HEK293T (cell line): ENCODE measurements at regions not wholly inside any gene's neighbourhood (a gene's known extent, or its start where the extent isn't known, plus 50 kb on each side); places are given as distances from the start of the nearest gene placed in this dataset.
A peak's percentile ranks its signal among the peaks of the same experiment; 100 is the strongest.

Experiments used
- CTCF ChIA-PET: fragments of 350-600 bp; formaldehyde crosslinking; extraction: SDS; loops from one replicate; lab custom pipeline; 2021; ENCODE audit warnings: antibody characterized with exemption, inconsistent platforms; lab: Yijun Ruan, JAX
- POLR2A ChIA-PET: fragments of 350-600 bp; formaldehyde crosslinking; extraction: SDS; loops from one replicate; lab custom pipeline; 2020; ENCODE audit warnings: antibody characterized with exemption, inconsistent platforms; lab: Yijun Ruan, JAX
- DNase-seq: peaks from one replicate; pipeline ENCODE4 v3.0.0; 2012; ENCODE audit warnings: mixed read lengths; ENCODE audit errors: extremely low spot score
- ARNT ChIP-seq: fragments of 450-650 bp; IDR thresholded peaks from 2 replicates; pipeline ENCODE4 v1.6.1; 2017; ENCODE audit warnings: mild to moderate bottlenecking
- BHLHE40 ChIP-seq: fragments of 450-650 bp; IDR thresholded peaks from 2 replicates; pipeline ENCODE4 v1.6.1; 2016; ENCODE audit warnings: mild to moderate bottlenecking, moderate library complexity, borderline replicate concordance
- CTBP1 ChIP-seq: fragments of 450-650 bp; IDR thresholded peaks from 2 replicates; pipeline ENCODE4 v1.6.1; 2016; ENCODE audit warnings: borderline replicate concordance
- ELF4 ChIP-seq: fragments of 450-650 bp; IDR thresholded peaks from 2 replicates; pipeline ENCODE4 v1.6.1; 2017; ENCODE audit warnings: antibody characterized with exemption
- FOXA1 ChIP-seq: fragments of 450-650 bp; IDR thresholded peaks from 2 replicates; pipeline ENCODE4 v1.6.1; 2016; ENCODE audit warnings: mild to moderate bottlenecking
- FOXK2 ChIP-seq: fragments of 450-650 bp; IDR thresholded peaks from 2 replicates; pipeline ENCODE4 v1.6.1; 2016; ENCODE audit warnings: mild to moderate bottlenecking
- FOXM1 ChIP-seq: fragments of 450-650 bp; IDR thresholded peaks from 2 replicates; pipeline ENCODE4 v1.6.1; 2017; ENCODE audit warnings: mild to moderate bottlenecking, borderline replicate concordance
- HDGF ChIP-seq: fragments of 450-650 bp; IDR thresholded peaks from 2 replicates; pipeline ENCODE4 v1.6.1; 2017; ENCODE audit warnings: antibody characterized with exemption, borderline replicate concordance
- L3MBTL2 ChIP-seq: fragments of 450-650 bp; conservative IDR thresholded peaks from 2 replicates; pipeline ENCODE4 v1.6.1; 2016; ENCODE audit warnings: mild to moderate bottlenecking
- LEF1 ChIP-seq: fragments of 450-650 bp; IDR thresholded peaks from 2 replicates; pipeline ENCODE4 v1.6.1; 2017; ENCODE audit warnings: mild to moderate bottlenecking, borderline replicate concordance
- NFRKB ChIP-seq: fragments of 450-650 bp; IDR thresholded peaks from 2 replicates; pipeline ENCODE4 v1.6.1; 2016; ENCODE audit warnings: mild to moderate bottlenecking, moderate library complexity
- SP1 ChIP-seq: fragments of 450-650 bp; IDR thresholded peaks from 2 replicates; pipeline ENCODE4 v1.6.1; 2017
- SUZ12 ChIP-seq: fragments of 450-650 bp; IDR thresholded peaks from 2 replicates; pipeline ENCODE4 v1.6.1; 2016; ENCODE audit warnings: mild to moderate bottlenecking
- TARDBP ChIP-seq: fragments of 450-650 bp; IDR thresholded peaks from 2 replicates; pipeline ENCODE4 v1.6.1; 2016
- ZNF384 ChIP-seq: fragments of 450-650 bp; IDR thresholded peaks from 2 replicates; pipeline ENCODE4 v1.6.1; 2016
- TF ChIP-seq, protein P1 (sequence below): fragments of 450-650 bp; IDR thresholded peaks from 2 replicates; pipeline ENCODE4 v1.6.1; 2016

DNA sequence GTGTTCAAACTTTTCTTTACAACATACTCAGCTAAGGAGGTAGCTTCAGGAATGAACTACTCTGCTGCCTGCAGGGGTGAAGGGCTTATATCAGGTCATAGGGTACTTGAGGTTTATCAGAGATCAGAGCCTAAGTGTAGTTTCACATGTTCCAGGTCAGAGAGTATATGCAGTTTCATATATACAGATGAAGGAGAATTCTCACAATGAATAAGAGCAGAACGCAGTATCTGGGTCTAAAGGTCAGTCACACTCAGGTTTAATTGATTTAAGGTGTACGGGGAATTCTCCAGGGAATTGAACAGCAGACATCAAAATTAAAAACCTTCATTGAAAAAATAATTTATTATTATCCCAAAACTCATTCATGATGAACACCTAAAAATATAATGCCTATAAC is 700.6 kb downstream of the TECRL start:
- no peak for TF ChIP-seq SP1
- TF ChIP-seq ZNF384: no peak
- TF ChIP-seq L3MBTL2: no peak
- no peak for TF ChIP-seq FOXK2
- TF ChIP-seq HDGF: no peak
- TF ChIP-seq SUZ12: no peak
- TF ChIP-seq, protein P1, sequence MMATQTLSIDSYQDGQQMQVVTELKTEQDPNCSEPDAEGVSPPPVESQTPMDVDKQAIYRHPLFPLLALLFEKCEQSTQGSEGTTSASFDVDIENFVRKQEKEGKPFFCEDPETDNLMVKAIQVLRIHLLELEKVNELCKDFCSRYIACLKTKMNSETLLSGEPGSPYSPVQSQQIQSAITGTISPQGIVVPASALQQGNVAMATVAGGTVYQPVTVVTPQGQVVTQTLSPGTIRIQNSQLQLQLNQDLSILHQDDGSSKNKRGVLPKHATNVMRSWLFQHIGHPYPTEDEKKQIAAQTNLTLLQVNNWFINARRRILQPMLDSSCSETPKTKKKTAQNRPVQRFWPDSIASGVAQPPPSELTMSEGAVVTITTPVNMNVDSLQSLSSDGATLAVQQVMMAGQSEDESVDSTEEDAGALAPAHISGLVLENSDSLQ: no peak
- TF ChIP-seq ARNT: no peak
- no peak for TF ChIP-seq FOXM1
- TF ChIP-seq TARDBP: no peak
- DNase-seq: no peak
- ChIA-PET CTCF (no interaction called here), POLR2A (no interaction called here)

DNA sequence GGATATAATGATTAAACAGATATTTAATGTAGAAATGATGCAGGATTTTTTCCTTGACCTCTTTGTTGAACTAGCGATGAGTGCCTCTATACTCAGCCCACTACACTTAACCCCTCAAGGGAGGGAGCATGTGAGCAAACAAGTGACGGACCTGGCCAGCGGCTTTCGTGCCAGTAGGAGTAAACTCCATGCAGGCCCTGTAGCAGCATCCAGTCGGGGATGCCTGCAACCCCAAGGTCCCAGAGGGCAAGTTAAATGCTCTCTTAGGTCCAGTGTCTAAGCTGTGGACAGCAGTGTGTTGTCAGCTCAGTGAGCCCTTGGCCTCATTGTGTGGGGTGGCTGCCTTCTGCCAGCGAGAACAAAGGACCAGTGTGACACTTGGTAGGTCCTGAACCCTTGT is 708.7 kb downstream of the TECRL start:
- no peak for DNase-seq
- POLR2A ChIA-PET: no interaction called here
- no peak for TF ChIP-seq ZNF384
- TF ChIP-seq CTBP1: no peak
- no peak for TF ChIP-seq FOXA1
- TF ChIP-seq HDGF: no peak
- no peak for TF ChIP-seq ELF4
- CTCF ChIA-PET: no interaction called here

DNA sequence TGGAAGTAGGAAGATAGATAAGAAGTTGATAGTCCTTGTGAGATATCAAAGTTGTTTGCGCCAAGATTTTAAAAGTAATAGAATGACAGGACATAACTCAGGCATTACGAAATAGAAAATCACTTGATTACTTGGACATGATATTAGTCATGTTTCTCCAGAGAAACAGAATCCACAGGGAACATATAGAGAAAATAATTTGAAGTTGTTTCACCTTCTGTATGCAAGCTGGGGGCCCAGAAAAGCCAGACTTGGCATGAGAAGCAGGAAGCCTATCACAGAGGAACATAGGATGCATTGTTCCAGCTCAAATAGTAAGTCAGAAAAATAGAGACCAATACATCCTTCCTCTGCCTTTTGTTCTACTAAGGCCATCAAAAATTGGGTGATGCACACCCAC is 715.9 kb downstream of the TECRL start:
- TF ChIP-seq ZNF384: no peak
- TF ChIP-seq CTBP1: no peak
- no peak for TF ChIP-seq SUZ12
- no peak for TF ChIP-seq HDGF
- no peak for TF ChIP-seq TARDBP
- no peak for TF ChIP-seq FOXK2
- TF ChIP-seq, protein P1: no peak
- no peak for TF ChIP-seq NFRKB
- TF ChIP-seq LEF1: no peak
- no peak for TF ChIP-seq FOXA1
- no peak for TF ChIP-seq ELF4
- TF ChIP-seq BHLHE40: no peak
- TF ChIP-seq L3MBTL2: no peak
- TF ChIP-seq ARNT: no peak
- no peak for TF ChIP-seq SP1
- TF ChIP-seq FOXM1: no peak

DNA sequence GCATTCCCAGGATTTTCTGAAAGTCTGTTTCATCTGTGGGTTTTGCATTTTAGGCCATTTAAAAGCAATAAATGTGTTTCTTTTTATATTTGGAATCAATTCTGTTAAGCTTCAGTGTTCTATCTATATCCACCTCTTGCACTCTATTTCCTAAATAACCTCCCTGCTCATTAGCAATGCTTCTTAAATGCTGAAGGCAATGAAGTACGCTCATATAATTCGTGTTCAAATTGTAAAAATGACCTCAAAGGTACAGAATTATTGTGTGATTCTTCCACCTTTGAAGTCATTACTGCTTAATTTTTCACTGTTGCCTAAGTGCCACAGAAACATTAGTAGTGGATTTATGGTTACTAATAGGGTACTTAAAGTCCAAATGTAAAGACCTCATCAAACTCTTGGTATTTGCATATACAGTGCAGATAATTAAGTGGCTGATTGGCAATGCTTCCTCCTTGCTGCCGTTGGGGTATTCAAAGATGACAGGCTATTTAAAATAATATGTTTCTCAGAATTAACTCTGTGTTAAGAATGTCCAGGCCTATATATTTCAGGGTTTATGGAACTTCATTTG is 730.8 kb downstream of the TECRL start:
- DNase-seq: no peak
- ChIA-PET CTCF (no interaction called here), POLR2A (no interaction called here)
- TF ChIP-seq SP1: no peak
- TF ChIP-seq L3MBTL2: no peak
- no peak for TF ChIP-seq FOXK2
- no peak for TF ChIP-seq FOXM1
- TF ChIP-seq BHLHE40: no peak
- TF ChIP-seq ELF4: no peak
- TF ChIP-seq HDGF: no peak
- no peak for TF ChIP-seq CTBP1
- TF ChIP-seq ZNF384: no peak
- TF ChIP-seq LEF1: no peak
- TF ChIP-seq NFRKB: no peak
- no peak for TF ChIP-seq TARDBP
- no peak for TF ChIP-seq ARNT
- TF ChIP-seq FOXA1: no peak
- TF ChIP-seq, protein P1: no peak
- no peak for TF ChIP-seq SUZ12

More for the DNA sequence above, 715.9 kb downstream of the TECRL start:
- CTCF ChIA-PET: no interaction called here
- DNase-seq: no peak
- POLR2A ChIA-PET: no interaction called here

DNA sequence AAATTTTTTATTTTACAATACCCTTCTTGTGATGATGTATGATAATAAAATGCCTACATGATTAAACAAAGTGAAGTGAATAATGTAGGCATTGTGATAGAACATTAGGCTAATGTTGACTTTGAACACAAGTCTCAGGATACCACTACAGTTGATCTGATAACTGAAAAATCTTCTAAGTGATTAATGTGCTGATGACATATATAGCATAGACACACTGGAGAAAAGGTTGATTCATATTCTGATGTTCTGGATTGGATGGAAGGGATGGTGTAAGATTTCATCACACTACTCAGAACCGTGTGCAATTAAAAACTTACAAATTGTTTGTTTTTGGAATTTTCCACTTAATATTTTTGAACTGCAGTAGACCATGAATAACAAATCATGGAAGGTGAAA is 738.5 kb downstream of the TECRL start:
- CTCF ChIA-PET: interaction anchor here (0.6 kb wide), 1 partner anchor 192 kb away, joined by 3 read pairs; no protein-coding TSS in a partner anchor
- POLR2A ChIA-PET: no interaction called here
- TF ChIP-seq, protein P1: peak; percentile 54; the same call in 1 of the 2 replicates
- no peak for TF ChIP-seq NFRKB

DNA sequence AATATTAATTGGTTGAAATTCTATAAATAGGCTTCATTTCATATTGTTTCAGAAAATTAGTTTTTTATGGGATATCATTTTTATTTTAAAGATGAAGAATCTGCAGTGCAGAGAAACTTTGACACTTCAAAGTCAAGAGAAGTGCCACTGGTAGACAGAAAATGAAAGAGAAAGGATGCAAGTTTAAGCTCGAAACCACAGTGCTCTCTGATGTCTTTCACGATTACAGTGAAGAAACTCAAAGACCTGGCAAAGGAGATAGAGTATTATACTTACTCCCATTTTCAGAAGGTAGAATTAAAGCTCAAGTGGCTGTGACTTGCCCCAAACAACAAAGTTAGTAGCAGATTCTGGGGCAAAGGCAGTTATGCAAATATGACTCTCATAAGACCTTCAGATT is 745.4 kb downstream of the TECRL start:
- no peak for DNase-seq
- POLR2A ChIA-PET: no interaction called here
- TF ChIP-seq FOXA1 (no peak), ELF4 (no peak), LEF1 (no peak), ZNF384 (no peak)
- CTCF ChIA-PET: no interaction called here

More for the DNA sequence above, 738.5 kb downstream of the TECRL start:
- DNase-seq: no peak

DNA sequence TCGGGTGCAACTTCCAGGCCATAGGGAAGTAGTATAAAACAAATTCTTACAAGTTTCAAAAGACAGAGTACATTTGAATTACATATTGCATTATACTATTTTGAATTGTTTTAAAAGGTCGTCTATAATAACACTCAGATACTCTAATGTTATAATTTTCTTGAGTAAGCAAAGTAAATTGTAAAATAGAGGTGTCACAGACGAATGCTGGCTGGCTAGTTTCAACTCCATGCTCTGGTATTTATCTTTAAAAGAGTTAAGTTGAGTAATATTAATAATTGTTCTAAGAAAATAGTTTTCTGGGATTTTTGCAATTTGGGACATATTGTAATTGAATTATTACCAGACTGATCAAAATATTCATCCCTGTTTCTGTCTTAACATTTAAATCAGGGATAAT is 764.9 kb downstream of the TECRL start:
- TF ChIP-seq FOXA1: no peak
- TF ChIP-seq HDGF: no peak
- no peak for TF ChIP-seq TARDBP
- no peak for TF ChIP-seq LEF1
- TF ChIP-seq FOXM1: no peak
- TF ChIP-seq SUZ12: no peak
- TF ChIP-seq FOXK2: no peak
- TF ChIP-seq L3MBTL2: no peak
- TF ChIP-seq CTBP1: no peak
- TF ChIP-seq NFRKB: no peak
- TF ChIP-seq ARNT: no peak
- no peak for TF ChIP-seq ZNF384
- TF ChIP-seq BHLHE40: no peak
- no peak for TF ChIP-seq SP1
- TF ChIP-seq, protein P1: no peak
- TF ChIP-seq ELF4: no peak
- no peak for DNase-seq
- CTCF ChIA-PET: no interaction called here
- POLR2A ChIA-PET: no interaction called here
